ENCODE measurements at regions not wholly inside any gene's neighbourhood (a gene's known extent, or its start where the extent isn't known, plus 50 kb on each side); places are given as distances from the start of the nearest gene placed in this dataset.

GRCh38 chr5:133889271-133889905 lies 79.0 kb downstream of the C5orf15 start:
- TF ChIP-seq POLR2AphosphoS5 (IDR thresholded peaks at IDR 0.05): no peak
- TF ChIP-seq, protein P1, sequence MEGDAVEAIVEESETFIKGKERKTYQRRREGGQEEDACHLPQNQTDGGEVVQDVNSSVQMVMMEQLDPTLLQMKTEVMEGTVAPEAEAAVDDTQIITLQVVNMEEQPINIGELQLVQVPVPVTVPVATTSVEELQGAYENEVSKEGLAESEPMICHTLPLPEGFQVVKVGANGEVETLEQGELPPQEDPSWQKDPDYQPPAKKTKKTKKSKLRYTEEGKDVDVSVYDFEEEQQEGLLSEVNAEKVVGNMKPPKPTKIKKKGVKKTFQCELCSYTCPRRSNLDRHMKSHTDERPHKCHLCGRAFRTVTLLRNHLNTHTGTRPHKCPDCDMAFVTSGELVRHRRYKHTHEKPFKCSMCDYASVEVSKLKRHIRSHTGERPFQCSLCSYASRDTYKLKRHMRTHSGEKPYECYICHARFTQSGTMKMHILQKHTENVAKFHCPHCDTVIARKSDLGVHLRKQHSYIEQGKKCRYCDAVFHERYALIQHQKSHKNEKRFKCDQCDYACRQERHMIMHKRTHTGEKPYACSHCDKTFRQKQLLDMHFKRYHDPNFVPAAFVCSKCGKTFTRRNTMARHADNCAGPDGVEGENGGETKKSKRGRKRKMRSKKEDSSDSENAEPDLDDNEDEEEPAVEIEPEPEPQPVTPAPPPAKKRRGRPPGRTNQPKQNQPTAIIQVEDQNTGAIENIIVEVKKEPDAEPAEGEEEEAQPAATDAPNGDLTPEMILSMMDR (IDR thresholded peaks at IDR 0.05): no peak
- no peak for TF ChIP-seq POLR2A (IDR thresholded peaks at IDR 0.05; ENCODE audit: low read depth)
- no peak for TF ChIP-seq EP300 (IDR thresholded peaks at IDR 0.05)
